HL-60/S4 treated with phorbol 12-myristate 13-acetate at 8.2 ng/mL for 4 days and 3 days (cell line): ENCODE measurements at regions not wholly inside any gene's neighbourhood (a gene's known extent, or its start where the extent isn't known, plus 50 kb on each side); places are given as distances from the start of the nearest gene placed in this dataset.
"Not testable (repeated sequence)": the region's sequence is repeated elsewhere in the genome, so short reads cannot be mapped to it uniquely, and the experiment has no call there.

Source experiments
- in situ Hi-C: fragments of 300-500 bp; cut with MboI; formaldehyde crosslinking; loops from 2 replicates; pipeline ENCODE4 v1.15.0; 2022; ENCODE audit warnings: low sequenced_read_pairs

- in situ Hi-C loops, result not testable (repeated sequence)
These were observed 109.4 kb upstream of the SGIP1 start for GRCh38 chr1:66424530-66424929.

GRCh38 chr1:66426239-66426853, 107.6 kb upstream of the SGIP1 start:
- in situ Hi-C loops, result no loop called here

DNA sequence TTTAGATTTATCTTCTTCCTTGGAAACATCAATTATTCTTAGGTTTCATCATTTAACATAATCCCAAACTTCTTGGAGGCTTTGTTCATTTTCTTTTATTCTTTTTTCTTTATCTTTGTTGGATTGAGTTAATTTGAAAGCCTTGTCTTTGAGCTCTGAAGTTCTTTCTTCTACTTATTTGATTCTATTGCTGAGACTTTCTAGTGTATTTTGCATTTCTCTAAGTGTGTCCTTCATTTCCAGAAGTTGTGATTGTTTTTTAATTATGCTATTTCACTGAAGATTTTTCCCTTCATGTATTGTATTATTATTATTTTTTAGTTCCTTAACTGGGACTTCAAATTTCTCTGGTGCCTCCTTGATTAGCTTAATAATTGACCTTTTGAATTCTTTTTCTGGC, 103.1 kb upstream of the SGIP1 start:
- in situ Hi-C loops, result not testable (repeated sequence)

GRCh38 chr1:66431999-66432398, 102.0 kb upstream of the SGIP1 start:
- in situ Hi-C loops, result no loop called here

DNA sequence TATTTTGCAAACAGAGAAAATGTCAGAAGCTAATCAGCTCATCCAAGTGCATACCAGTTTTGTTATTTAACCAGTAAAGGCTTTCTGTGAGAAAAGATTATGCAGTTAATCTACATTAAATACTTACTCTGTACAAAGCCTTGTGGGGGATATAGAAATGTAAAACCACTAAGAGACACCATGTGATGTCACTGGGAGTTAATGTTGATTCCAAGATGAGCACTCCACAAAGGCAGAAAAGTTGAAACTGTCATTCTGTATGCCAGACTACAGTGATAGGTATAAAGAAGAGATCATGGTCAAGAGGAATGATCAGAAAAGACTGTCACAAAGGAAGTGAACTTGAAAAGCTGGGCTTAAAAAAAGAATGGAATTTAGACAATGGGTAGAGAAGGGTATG, 100.3 kb upstream of the SGIP1 start:
- in situ Hi-C loops, result no loop called here

DNA sequence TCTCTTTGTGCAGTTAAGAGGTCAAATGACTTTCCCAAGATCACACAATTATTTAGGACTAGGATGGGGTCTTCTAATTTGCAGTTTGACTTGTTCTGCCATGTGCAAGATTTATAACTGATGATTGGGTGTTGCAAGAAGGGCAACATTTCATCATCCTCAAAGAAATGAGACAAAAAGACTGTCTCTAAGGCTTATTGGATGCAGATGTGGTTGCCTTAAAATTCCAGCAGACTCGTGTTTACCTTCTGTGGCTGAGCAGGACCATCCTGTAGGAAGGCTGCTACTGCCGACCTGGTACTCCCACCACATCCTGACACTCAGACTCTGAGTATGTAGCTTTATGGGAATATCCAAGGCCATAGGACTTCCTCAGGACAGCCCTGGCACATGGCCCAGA, 99.9 kb upstream of the SGIP1 start:
- in situ Hi-C loops, result no loop called here

- in situ Hi-C loops, result no loop called here
These were observed 98.4 kb upstream of the SGIP1 start for GRCh38 chr1:66435541-66435940.

GRCh38 chr1:66436378-66437135, 97.4 kb upstream of the SGIP1 start:
- in situ Hi-C loops, result no loop called here

GRCh38 chr1:66437136-66437401, 96.9 kb upstream of the SGIP1 start:
- in situ Hi-C loops, result no loop called here

DNA sequence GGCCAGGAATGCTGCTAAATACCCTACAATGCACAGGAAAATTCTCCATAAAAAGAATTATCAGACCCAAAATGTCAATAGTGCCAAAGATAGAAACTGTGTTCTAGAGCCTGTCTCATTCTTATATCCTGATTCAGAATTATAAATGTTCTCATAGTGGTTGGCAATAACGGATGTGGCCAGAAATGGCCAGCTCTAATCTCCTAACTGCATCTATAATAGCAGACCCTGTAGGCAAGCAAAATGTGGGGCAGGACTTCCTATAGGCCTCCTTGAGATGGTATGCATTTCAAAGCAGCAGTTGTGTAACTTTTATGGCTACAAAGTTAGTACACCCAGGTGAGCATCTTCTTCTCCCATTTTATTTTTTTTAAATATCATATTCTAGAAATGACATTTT, 95.9 kb upstream of the SGIP1 start:
- in situ Hi-C loops, result no loop called here

DNA sequence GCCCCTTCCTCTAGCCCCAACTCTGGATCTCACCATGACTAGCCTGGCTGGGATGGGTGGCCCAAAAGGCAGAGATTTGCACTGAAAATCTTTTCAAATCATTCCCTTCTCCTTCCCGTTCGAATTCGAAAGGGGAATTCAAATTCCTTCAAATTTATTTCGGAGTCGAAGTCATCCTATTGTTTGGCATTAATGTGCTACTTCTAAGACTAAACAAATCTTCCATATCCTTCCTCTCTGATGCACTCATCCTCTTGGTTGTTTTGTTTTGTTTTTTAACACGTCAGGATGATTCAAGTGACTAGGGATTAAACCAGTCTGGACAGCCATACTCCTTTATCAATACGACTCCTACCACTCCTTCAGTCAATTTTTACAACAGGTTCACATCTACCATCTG, 95.5 kb upstream of the SGIP1 start:
- in situ Hi-C loops, result no loop called here

DNA sequence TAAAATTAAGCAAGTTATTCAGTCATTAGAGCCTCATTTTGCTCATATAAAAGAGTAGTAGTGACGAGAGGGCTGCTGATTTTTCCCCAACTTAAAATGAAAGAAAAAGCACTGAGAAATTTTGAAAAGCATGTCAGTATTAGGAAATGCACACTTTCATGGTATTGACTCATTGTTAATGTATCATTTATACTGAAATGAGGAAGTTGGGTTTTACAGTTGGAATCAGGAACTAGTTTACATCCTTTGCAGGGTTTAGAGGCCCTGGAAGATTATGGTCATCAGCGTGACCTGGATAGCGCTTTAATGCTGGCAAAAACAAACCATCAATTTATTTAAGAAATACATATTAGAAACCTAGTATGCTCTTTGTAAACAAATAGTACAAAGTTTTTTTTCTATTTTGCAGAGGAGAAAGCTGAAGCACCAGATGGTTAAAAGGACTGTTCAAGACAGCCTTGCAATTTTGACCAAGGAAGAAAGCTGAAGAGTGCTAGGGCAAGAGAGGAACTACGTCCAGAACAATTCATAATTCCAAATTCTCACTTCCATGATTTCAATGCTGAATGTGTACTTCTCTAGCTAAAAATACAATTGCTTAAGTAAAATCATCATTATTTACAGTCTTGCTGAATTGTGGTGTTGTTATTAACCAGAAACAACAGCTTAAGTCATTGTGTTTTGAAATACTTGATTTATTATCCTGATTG, 94.8 kb upstream of the SGIP1 start:
- in situ Hi-C loops, result no loop called here

DNA sequence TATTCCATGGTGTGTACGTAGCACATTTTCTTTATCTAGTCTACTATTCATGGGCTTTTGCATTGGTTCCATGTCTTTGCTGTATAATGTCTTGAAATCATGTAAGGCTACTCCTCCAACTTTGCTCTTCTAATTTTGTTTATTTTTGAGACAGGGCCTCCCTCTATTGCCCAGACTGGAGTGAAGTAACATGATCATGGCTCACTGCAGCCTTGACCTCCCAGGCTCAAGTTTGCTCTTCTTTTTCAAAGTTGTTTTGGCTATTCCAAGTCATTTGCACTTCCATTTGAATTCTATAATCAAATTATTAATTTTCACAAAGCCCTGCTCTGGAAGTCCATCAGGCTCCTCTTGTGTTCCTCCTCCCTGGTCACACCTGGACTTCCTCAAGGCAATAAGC, 90.2 kb upstream of the SGIP1 start:
- in situ Hi-C loops, result loop anchor here (10.0 kb wide), 1 partner anchor 189 kb away; no protein-coding TSS in a partner anchor

DNA sequence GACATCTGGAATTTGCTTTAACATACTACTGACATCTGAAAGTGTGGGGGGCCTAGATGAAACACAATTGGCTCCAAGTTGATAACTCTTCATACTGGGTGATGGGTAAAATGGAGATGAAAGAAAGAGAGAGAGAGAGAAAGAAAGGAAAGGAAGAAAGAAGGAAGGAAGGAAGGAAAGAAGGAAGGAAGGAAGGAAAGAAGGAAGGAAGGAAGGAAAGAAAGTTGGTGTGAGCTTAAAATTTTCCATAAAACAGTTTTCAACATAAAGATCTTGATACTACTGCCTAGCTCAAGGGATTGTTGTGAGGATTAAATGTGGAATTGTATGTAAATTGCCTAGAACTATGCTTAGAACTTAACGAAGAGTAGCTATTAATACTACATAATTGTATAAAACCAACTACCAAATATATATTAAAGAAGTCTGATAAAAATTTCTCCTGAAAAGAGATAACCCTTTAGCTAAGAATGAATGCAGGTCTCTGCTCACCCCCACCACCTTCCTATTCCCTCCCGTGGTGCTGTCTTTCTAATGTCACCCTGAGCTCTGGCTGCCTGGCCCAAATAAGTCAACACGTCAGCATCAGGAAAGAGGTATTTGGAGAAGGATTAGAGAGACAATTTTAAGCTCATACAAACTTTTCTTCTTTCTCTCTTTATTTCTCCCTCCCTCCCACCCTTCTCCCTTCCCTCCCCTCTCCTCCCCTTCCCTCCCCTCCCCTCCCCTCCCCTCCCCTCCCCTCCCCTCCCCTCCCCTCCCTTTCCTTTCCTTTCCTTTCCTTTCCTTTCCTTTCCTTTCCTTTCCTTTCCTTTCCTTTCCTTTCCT, 89.3 kb upstream of the SGIP1 start:
- in situ Hi-C loops, result loop anchor here (10.0 kb wide), 1 partner anchor 190 kb away; no protein-coding TSS in a partner anchor

DNA sequence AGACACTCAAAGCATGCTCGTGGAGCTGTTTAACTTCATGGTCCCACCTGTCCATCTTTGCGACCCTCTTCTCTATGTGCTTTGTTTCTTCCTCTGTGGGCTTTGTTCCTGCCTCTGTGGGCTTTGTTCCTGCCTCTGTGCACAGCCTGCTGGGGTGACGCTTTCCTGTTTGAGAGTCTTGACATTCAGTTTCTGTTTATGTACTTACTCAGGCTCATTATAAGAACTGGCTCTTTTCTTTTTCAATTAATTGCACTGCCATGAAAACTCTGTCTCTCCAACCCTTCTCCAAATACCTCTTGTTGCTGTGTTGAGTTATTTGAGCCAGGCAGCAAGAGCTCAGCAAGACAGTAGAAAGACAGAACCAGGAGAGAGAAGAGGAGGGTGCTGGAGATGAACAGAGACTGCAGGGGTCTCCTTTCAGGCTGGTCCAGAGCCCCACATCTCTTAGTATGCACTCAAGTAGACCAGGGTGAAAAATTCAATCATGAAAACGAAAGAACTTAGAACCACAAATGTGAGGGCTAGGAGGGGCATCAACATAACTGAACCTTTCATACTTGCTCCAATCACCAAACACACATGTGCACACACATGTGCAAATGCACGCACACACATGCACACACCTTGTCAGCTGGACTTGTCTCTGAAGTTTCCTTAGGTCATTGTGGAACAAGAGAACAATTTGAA, 88.3 kb upstream of the SGIP1 start:
- in situ Hi-C loops, result loop anchor here (10.0 kb wide), 1 partner anchor 191 kb away; no protein-coding TSS in a partner anchor

GRCh38 chr1:66446261-66447001, 87.5 kb upstream of the SGIP1 start:
- in situ Hi-C loops, result loop anchor here (10.0 kb wide), 1 partner anchor 192 kb away; no protein-coding TSS in a partner anchor

DNA sequence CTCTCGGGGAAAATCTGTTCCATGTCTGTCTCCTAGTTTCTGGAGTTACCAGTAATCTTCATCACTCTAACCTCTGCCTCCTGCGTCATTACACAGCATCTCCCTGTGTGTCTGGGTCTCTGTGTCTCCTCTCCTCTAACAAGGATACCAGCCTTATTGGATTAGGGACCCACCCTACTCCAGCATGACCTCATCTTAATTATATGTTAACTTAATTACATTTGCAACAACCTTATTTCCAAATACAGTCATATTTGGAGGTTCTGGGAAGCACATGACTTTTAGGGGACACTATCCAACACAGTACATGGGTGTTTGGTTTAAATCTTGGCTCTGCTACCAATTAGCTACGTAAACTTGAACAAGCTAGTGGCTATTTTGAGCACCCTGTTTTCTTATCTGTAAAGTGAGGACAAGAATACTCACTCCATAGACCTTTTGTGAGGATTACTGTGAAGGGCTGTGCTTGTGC, 83.9 kb upstream of the SGIP1 start:
- in situ Hi-C loops, result loop anchor here (25.0 kb wide), 1 partner anchor 488 kb away; no protein-coding TSS in a partner anchor

DNA sequence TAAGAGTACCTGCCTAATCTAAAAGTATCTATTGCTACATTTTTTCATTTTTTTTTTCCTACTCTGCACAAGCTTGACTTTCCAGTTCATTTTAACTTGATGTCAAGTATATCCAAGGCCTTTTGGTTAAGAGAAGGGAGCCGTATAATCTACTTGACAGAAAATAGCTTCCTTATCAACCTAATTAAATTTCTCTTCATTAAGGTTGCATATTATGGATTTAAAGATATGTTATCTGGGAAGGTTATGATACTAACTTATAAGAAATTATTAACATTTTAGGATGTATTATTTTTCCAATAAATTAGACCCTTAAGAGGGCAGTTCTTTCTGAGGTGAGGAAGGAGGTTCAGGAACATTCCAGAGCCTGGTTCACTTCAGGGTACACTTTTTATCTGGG, 83.1 kb upstream of the SGIP1 start:
- in situ Hi-C loops, result loop anchor here (25.0 kb wide), 1 partner anchor 489 kb away; no protein-coding TSS in a partner anchor

GRCh38 chr1:66452162-66452561, 81.8 kb upstream of the SGIP1 start:
- in situ Hi-C loops, result loop anchor here (25.0 kb wide), 1 partner anchor 490 kb away; no protein-coding TSS in a partner anchor
